K562 (cell line): ENCODE measurements at regions not wholly inside any gene's neighbourhood (a gene's known extent, or its start where the extent isn't known, plus 50 kb on each side); places are given as distances from the start of the nearest gene placed in this dataset.

Experiments
- CREBBP ChIP-seq: IDR thresholded peaks from one replicate; pipeline ENCODE4 v1.6.1; 2012; ENCODE audit warnings: low read depth, mild to moderate bottlenecking, control low read depth, inconsistent platforms, low read length
- DMBX1 ChIP-seq: fragments of 250-450 bp; sonication (Bioruptor Pico); IDR thresholded peaks from 2 replicates; pipeline ENCODE4 v1.8.0; 2022; ENCODE audit warnings: inconsistent platforms, mild to moderate bottlenecking, moderate library complexity, borderline replicate concordance
- EP300 ChIP-seq: IDR thresholded peaks from 2 replicates; pipeline ENCODE4 v1.6.1; 2012; ENCODE audit warnings: low read length, improper control_type of control experiment
- ETV5 ChIP-seq: sonication (generic); formaldehyde crosslinking; IDR thresholded peaks from 2 replicates; pipeline ENCODE4 v1.4.0; 2020; ENCODE audit warnings: low read depth, mild to moderate bottlenecking, missing genetic modification reagents
- FOXK1 ChIP-seq: sonication (generic); formaldehyde crosslinking; IDR thresholded peaks from 2 replicates; pipeline ENCODE4 v1.8.0; 2022; ENCODE audit warnings: missing genetic modification reagents, mild to moderate bottlenecking, borderline replicate concordance
- HDAC3 ChIP-seq: fragments of 450-650 bp; IDR thresholded peaks from 2 replicates; pipeline ENCODE4 v1.6.1; 2018; ENCODE audit warnings: borderline replicate concordance, mild to moderate bottlenecking, moderate library complexity; ENCODE audit not compliant: partially characterized antibody
- NR2C2 ChIP-seq, 2 experiments: fragments of 200-800 bp in 1 of 2; sonication (Bioruptor generic) in 1 of 2; sonication (generic) in 1 of 2; formaldehyde crosslinking in 1 of 2; IDR thresholded peaks; 2 replicates each; pipeline versions ENCODE4 v1.6.1 to v1.8.0; 2016 to 2022; ENCODE audit warnings: mild to moderate bottlenecking in 1 of 2, missing compliant biosample characterization in 1 of 2, missing genetic modification characterization in 1 of 2, missing genetic modification reagents in 1 of 2
- NR3C1 ChIP-seq: sonication (generic); formaldehyde crosslinking; IDR thresholded peaks from 2 replicates; pipeline ENCODE4 v1.8.1; 2022; ENCODE audit warnings: missing genetic modification reagents
- POLR2G ChIP-seq: fragments of 200-400 bp; formaldehyde crosslinking; IDR thresholded peaks from 2 replicates; pipeline ENCODE4 v1.6.1; 2017; ENCODE audit warnings: low read depth, mild to moderate bottlenecking, antibody characterized with exemption, low read length, moderate library complexity
- POU5F1 ChIP-seq: fragments of 150-350 bp; IDR thresholded peaks from 2 replicates; pipeline ENCODE4 v1.6.1; 2014; ENCODE audit warnings: borderline replicate concordance, low read length, low read depth, mild to moderate bottlenecking; ENCODE audit not compliant: partially characterized antibody
- SAFB2 ChIP-seq: fragments of 200-400 bp; formaldehyde crosslinking; IDR thresholded peaks from 2 replicates; pipeline ENCODE4 v1.6.1; 2018; ENCODE audit warnings: borderline replicate concordance, low read length, low read depth, moderate library complexity; ENCODE audit not compliant: severe bottlenecking
- SOX6 ChIP-seq: fragments of 450-650 bp; IDR thresholded peaks from 2 replicates; pipeline ENCODE4 v1.6.1; 2014; ENCODE audit warnings: mild to moderate bottlenecking
- ZNF23 ChIP-seq: fragments of 250-450 bp; sonication (Bioruptor Pico); IDR thresholded peaks from 2 replicates; pipeline ENCODE4 v1.4.0; 2020; ENCODE audit warnings: mild to moderate bottlenecking
- TF ChIP-seq, protein P1 (sequence below), 2 experiments: fragments of 450-650 bp; formaldehyde crosslinking in 1 of 2; IDR thresholded peaks; 2 replicates each; pipeline versions ENCODE4 v1.4.0 to v1.6.1; 2014 to 2020; ENCODE audit warnings: mild to moderate bottlenecking in 2 of 2, borderline replicate concordance in 1 of 2, low read depth in 1 of 2
- TF ChIP-seq, protein P2 (sequence below): fragments of 450-650 bp; IDR thresholded peaks from 2 replicates; pipeline ENCODE4 v1.6.1; 2014; ENCODE audit warnings: low read depth, mild to moderate bottlenecking, moderate library complexity, borderline replicate concordance
- TF ChIP-seq, protein P3 (sequence below): fragments of 450-650 bp; formaldehyde crosslinking; IDR thresholded peaks from 2 replicates; pipeline ENCODE4 v1.4.0; 2020; ENCODE audit warnings: mild to moderate bottlenecking, moderate library complexity

DNA sequence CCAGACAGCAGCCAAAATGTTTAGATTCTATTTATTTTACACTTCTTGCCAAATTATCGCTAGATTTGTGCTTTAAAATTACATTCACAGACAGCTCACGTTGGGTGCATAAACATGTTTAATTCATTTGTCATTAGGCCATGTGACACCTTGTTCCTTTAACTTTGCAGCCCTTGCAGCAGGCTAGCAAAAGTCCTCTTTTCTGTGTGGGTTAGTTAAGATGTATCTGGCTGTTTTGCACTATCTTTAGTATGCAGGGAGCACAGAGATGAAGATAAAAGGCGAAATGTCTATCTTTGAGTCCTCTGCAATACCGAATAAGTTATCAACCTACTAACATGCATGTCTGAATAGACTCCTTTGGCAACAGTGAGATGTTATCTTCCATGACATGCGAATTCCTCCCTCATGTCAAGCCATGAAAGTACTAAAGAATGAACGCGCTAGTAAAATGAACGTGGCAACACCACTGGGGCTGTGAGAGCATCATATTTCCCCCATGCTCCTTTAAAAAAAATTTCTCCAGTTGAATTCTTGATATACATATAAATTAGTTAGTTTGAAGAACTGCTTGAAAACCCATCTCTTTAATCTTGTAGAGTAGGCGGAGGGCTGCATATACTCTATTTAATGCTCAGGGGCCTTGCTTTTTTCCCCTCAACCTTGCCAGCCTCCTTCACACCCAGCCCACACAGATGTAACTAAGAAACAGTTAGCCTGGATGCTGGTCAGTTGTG lies 620.4 kb upstream of the NR2F2 start (continued):
- TF ChIP-seq, protein P1, sequence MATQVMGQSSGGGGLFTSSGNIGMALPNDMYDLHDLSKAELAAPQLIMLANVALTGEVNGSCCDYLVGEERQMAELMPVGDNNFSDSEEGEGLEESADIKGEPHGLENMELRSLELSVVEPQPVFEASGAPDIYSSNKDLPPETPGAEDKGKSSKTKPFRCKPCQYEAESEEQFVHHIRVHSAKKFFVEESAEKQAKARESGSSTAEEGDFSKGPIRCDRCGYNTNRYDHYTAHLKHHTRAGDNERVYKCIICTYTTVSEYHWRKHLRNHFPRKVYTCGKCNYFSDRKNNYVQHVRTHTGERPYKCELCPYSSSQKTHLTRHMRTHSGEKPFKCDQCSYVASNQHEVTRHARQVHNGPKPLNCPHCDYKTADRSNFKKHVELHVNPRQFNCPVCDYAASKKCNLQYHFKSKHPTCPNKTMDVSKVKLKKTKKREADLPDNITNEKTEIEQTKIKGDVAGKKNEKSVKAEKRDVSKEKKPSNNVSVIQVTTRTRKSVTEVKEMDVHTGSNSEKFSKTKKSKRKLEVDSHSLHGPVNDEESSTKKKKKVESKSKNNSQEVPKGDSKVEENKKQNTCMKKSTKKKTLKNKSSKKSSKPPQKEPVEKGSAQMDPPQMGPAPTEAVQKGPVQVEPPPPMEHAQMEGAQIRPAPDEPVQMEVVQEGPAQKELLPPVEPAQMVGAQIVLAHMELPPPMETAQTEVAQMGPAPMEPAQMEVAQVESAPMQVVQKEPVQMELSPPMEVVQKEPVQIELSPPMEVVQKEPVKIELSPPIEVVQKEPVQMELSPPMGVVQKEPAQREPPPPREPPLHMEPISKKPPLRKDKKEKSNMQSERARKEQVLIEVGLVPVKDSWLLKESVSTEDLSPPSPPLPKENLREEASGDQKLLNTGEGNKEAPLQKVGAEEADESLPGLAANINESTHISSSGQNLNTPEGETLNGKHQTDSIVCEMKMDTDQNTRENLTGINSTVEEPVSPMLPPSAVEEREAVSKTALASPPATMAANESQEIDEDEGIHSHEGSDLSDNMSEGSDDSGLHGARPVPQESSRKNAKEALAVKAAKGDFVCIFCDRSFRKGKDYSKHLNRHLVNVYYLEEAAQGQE (IDR thresholded peaks at IDR 0.05; ENCODE audit: borderline replicate concordance), result no peak; the same call in 1 of the 2 replicates
- TF ChIP-seq, protein P1 (CRISPR knock-in tag; IDR thresholded peaks at IDR 0.05; ENCODE audit: low read depth), result no peak
- TF ChIP-seq DMBX1 (CRISPR knock-in tag), result peak; percentile 82; the same call in 1 of the 2 replicates
- no peak for TF ChIP-seq POLR2G
- no peak for TF ChIP-seq NR2C2 (CRISPR knock-in tag; IDR thresholded peaks at IDR 0.05)
- peak; percentile 36; the same call in 1 of the 2 replicates for TF ChIP-seq NR2C2 (tag; IDR thresholded peaks at IDR 0.05)
- TF ChIP-seq NR3C1 (CRISPR knock-in tag), result no peak
- TF ChIP-seq POU5F1, result no peak
- peak; percentile 95 for TF ChIP-seq HDAC3
- no peak for TF ChIP-seq ETV5 (CRISPR knock-in tag)
- no peak for TF ChIP-seq ZNF23 (CRISPR knock-in tag)
- TF ChIP-seq CREBBP, result no peak
- no peak for TF ChIP-seq SAFB2
- TF ChIP-seq FOXK1 (CRISPR knock-in tag), result no peak
- TF ChIP-seq SOX6, result peak; percentile 98
- TF ChIP-seq, protein P2, sequence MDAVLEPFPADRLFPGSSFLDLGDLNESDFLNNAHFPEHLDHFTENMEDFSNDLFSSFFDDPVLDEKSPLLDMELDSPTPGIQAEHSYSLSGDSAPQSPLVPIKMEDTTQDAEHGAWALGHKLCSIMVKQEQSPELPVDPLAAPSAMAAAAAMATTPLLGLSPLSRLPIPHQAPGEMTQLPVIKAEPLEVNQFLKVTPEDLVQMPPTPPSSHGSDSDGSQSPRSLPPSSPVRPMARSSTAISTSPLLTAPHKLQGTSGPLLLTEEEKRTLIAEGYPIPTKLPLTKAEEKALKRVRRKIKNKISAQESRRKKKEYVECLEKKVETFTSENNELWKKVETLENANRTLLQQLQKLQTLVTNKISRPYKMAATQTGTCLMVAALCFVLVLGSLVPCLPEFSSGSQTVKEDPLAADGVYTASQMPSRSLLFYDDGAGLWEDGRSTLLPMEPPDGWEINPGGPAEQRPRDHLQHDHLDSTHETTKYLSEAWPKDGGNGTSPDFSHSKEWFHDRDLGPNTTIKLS, result peak; percentile 70; the same call in 1 of the 2 replicates
- TF ChIP-seq, protein P3, sequence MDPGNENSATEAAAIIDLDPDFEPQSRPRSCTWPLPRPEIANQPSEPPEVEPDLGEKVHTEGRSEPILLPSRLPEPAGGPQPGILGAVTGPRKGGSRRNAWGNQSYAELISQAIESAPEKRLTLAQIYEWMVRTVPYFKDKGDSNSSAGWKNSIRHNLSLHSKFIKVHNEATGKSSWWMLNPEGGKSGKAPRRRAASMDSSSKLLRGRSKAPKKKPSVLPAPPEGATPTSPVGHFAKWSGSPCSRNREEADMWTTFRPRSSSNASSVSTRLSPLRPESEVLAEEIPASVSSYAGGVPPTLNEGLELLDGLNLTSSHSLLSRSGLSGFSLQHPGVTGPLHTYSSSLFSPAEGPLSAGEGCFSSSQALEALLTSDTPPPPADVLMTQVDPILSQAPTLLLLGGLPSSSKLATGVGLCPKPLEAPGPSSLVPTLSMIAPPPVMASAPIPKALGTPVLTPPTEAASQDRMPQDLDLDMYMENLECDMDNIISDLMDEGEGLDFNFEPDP, result no peak
- peak; percentile 99 for TF ChIP-seq EP300
